HG02852 (cell line): ENCODE measurements at regions not wholly inside any gene's neighbourhood (a gene's known extent, or its start where the extent isn't known, plus 50 kb on each side); places are given as distances from the start of the nearest gene placed in this dataset.
"Not testable (repeated sequence)": the region's sequence is repeated elsewhere in the genome, so short reads cannot be mapped to it uniquely, and the experiment has no call there.

ENCODE experiments used
- ATAC-seq: cut with Tn5 transposase; IDR thresholded peaks from one replicate; pipeline ENCODE4 v1.9.1; 2021; ENCODE audit warnings: mild to moderate bottlenecking, moderate library complexity; ENCODE audit not compliant: unreplicated experiment

GRCh38 chr1:105462308-105462707, 1594.2 kb upstream of the PRMT6 start:
- no peak for ATAC-seq

- no peak for ATAC-seq
These were observed 1588.9 kb upstream of the PRMT6 start for GRCh38 chr1:105467549-105467948.

GRCh38 chr1:105470541-105470940, 1585.9 kb upstream of the PRMT6 start:
- ATAC-seq = not testable (repeated sequence)

- ATAC-seq = no peak
These were observed 1573.0 kb upstream of the PRMT6 start for GRCh38 chr1:105483436-105483835.

- ATAC-seq = no peak
These were observed 1571.3 kb upstream of the PRMT6 start for GRCh38 chr1:105485207-105485606.

GRCh38 chr1:105492921-105493320, 1563.6 kb upstream of the PRMT6 start:
- no peak for ATAC-seq

GRCh38 chr1:105516068-105516467, 1540.4 kb upstream of the PRMT6 start:
- no peak for ATAC-seq

GRCh38 chr1:105533996-105534395, 1522.5 kb upstream of the PRMT6 start:
- no peak for ATAC-seq

- ATAC-seq = no peak
These were observed 1512.0 kb upstream of the PRMT6 start for GRCh38 chr1:105544475-105544874.

- ATAC-seq = no peak
These were observed 1500.2 kb upstream of the PRMT6 start for GRCh38 chr1:105556266-105556665.

GRCh38 chr1:105558023-105558422, 1498.5 kb upstream of the PRMT6 start:
- no peak for ATAC-seq

GRCh38 chr1:105565006-105565405, 1491.5 kb upstream of the PRMT6 start:
- no peak for ATAC-seq

GRCh38 chr1:105585791-105586190, 1470.7 kb upstream of the PRMT6 start:
- ATAC-seq = no peak

GRCh38 chr1:105591681-105592080, 1464.8 kb upstream of the PRMT6 start:
- ATAC-seq = no peak

GRCh38 chr1:105608713-105609112, 1447.8 kb upstream of the PRMT6 start:
- ATAC-seq = no peak

GRCh38 chr1:105626276-105626987, 1430.0 kb upstream of the PRMT6 start:
- ATAC-seq = no peak

GRCh38 chr1:105631153-105631744, 1425.2 kb upstream of the PRMT6 start:
- not testable (repeated sequence) for ATAC-seq

GRCh38 chr1:105632342-105633196, 1423.9 kb upstream of the PRMT6 start:
- no peak for ATAC-seq

GRCh38 chr1:105636052-105636451, 1420.4 kb upstream of the PRMT6 start:
- ATAC-seq = peak; percentile 66

GRCh38 chr1:105641407-105641806, 1415.1 kb upstream of the PRMT6 start:
- no peak for ATAC-seq

GRCh38 chr1:105652109-105652508, 1404.4 kb upstream of the PRMT6 start:
- no peak for ATAC-seq

GRCh38 chr1:105655032-105655431, 1401.4 kb upstream of the PRMT6 start:
- ATAC-seq = no peak
